Prostate gland (tissue), 2 donors: ENCODE measurements at regions not wholly inside any gene's neighbourhood (a gene's known extent, or its start where the extent isn't known, plus 50 kb on each side); places are given as distances from the start of the nearest gene placed in this dataset.

Experiments
- DNase-seq: peaks from one replicate; pipeline ENCODE4 v3.0.0-alpha.2; 2019; ENCODE audit warnings: low spot score
- H3K27ac ChIP-seq, 2 donors: fragments of 200-600 bp; sonication (generic); 2 replicates each; pipeline ENCODE4 v1.5.1; 2017 to 2019
- H3K27me3 ChIP-seq: fragments of 200-600 bp; sonication (generic); replicated peaks from 2 replicates; pipeline ENCODE4 v1.5.1; 2019; ENCODE audit not compliant: insufficient read depth
- H3K36me3 ChIP-seq, 2 donors: fragments of 200-600 bp; sonication (generic); 1 replicate in 1 of 2; 2 replicates in 1 of 2; pipeline versions ENCODE4 v1.5.1 to v1.8.1; 2017 to 2019
- H3K4me1 ChIP-seq: fragments of 200-600 bp; sonication (generic); replicated peaks from 2 replicates; pipeline ENCODE4 v1.5.1; 2019
- H3K4me3 ChIP-seq, 2 donors: fragments of 200-600 bp; sonication (generic); 2 replicates each; pipeline ENCODE4 v1.5.1; 2017 to 2019
- H3K9me3 ChIP-seq: fragments of 200-600 bp; sonication (generic); 2 replicates; pipeline ENCODE4 v1.5.1; 2017
- CTCF ChIP-seq, 4 experiments: fragments of 200-600 bp in 2 of 4; fragments of 450-650 bp in 2 of 4; sonication (generic) in 2 of 4; IDR thresholded peaks; 1 replicate in 3 of 4; 2 replicates in 1 of 4; pipeline ENCODE4 v1.5.1; 2016 to 2019; ENCODE audit warnings: antibody characterized with exemption in 4 of 4, mild to moderate bottlenecking in 2 of 4, moderate library complexity in 2 of 4
- POLR2A ChIP-seq: fragments of 450-650 bp; IDR thresholded peaks from one replicate; pipeline ENCODE4 v1.6.1; 2016; ENCODE audit warnings: antibody characterized with exemption, mild to moderate bottlenecking
- POLR2AphosphoS5 ChIP-seq: sonication (generic); formaldehyde crosslinking; IDR thresholded peaks from one replicate; pipeline ENCODE4 v1.6.1; 2017; ENCODE audit warnings: antibody characterized with exemption
- WGBS: methylation state at CpG from one replicate; pipeline ENCODE4 v1.1.5; 2018; 5-methylcytosine and 5-hydroxymethylcytosine counted together
- intact Hi-C: fragments of 100-400 bp; cut with DNase I; formaldehyde crosslinking; loops from one replicate; pipeline ENCODE4 v1.14.2; 2022

GRCh38 chr2:172358691-172359556, 68.5 kb upstream of the ITGA6 start:
- no peak overlapping the region for H3K4me3 ChIP-seq
- no peaks in the 10 kb centered on the region for H3K27me3 ChIP-seq
- WGBS = 30% methylated on average over 12 of the region's 12 CpGs
- H3K4me1 ChIP-seq = no peaks in the 10 kb centered on the region
- H3K9me3 ChIP-seq = no peaks in the 10 kb centered on the region
- no peak overlapping the region for H3K27ac ChIP-seq
- intact Hi-C loops = no loop called here
- no peaks in the 10 kb centered on the region for H3K36me3 ChIP-seq
- no peak for DNase-seq
- TF ChIP-seq POLR2AphosphoS5 (no peak), CTCF (IDR thresholded peaks at IDR 0.05) (no peak), POLR2A (no peak)

DNA sequence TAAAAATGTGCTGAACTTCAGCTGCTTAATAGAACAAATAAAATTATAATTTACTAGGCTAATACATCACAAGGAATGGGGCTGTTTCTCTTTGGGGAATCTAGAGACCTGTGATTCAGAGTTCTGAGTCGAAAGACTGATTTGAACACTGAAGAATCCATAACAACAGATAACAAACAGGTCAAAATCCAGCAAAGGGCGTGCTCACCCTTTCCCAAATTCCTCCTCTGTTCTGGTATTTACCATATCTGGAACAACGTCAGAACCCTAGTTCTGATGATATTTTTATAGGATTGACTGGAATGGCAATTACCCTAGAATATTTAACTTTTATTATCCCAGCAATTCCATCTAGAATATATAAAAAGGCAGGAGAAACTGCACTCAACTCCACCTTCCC, 66.0 kb upstream of the ITGA6 start:
- Histone ChIP-seq H3K4me1 (no peaks in the 10 kb centered on the region), H3K4me3 (no peak overlapping the region), H3K27ac (no peak overlapping the region), H3K27me3 (no peaks in the 10 kb centered on the region), H3K36me3 (no peaks in the 10 kb centered on the region), H3K9me3 (no peaks in the 10 kb centered on the region)
- WGBS = 67% methylated on average over 3 of the region's 3 CpGs
- TF ChIP-seq POLR2AphosphoS5 (no peak), POLR2A (no peak), CTCF (IDR thresholded peaks at IDR 0.05) (no peak)
- intact Hi-C loops = no loop called here
- DNase-seq = no peak

- no peaks in the 10 kb centered on the region for H3K4me1 ChIP-seq
- WGBS = 87% methylated on average over 6 of the region's 6 CpGs
- no peaks in the 10 kb centered on the region for H3K27me3 ChIP-seq
- no peaks in the 10 kb centered on the region for H3K9me3 ChIP-seq
- H3K27ac ChIP-seq = no peak overlapping the region
- H3K4me3 ChIP-seq = no peak overlapping the region
- no peaks in the 10 kb centered on the region for H3K36me3 ChIP-seq
- intact Hi-C loops = no loop called here
- TF ChIP-seq CTCF (IDR thresholded peaks at IDR 0.05) = no peak
- TF ChIP-seq POLR2A = no peak
- no peak for TF ChIP-seq POLR2AphosphoS5
- DNase-seq = no peak
Observed at GRCh38 chr2:172361840-172362239, 65.5 kb upstream of the ITGA6 start.

DNA sequence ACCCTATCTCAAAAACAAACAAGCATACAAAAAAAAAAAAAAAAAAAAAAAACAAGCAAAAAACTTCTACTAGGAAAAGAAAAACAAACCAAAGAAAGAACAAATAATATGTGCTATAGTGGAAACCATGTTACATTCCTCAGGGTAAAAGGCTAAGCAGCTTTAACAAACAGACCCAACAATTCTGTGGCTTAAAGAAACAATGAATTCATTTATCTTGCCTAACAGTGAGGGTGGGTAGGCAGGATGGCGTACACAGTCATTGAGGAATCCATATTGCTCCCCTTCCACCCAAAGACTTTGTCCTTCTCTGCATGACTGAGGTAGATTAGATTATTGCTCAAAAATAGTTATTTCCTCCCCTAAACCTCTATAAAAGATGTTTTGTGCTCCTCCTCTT, 63.1 kb upstream of the ITGA6 start:
- H3K36me3 ChIP-seq = no peaks in the 10 kb centered on the region
- no peaks in the 10 kb centered on the region for H3K4me1 ChIP-seq
- 96% methylated on average over 1 of the region's 1 CpG for WGBS
- no peak overlapping the region for H3K4me3 ChIP-seq
- TF ChIP-seq POLR2A (no peak), CTCF (IDR thresholded peaks at IDR 0.05) (no peak), POLR2AphosphoS5 (no peak)
- no peak for DNase-seq
- no peaks in the 10 kb centered on the region for H3K27me3 ChIP-seq
- intact Hi-C loops = no loop called here
- H3K27ac ChIP-seq = no peak overlapping the region
- H3K9me3 ChIP-seq = no peaks in the 10 kb centered on the region

DNA sequence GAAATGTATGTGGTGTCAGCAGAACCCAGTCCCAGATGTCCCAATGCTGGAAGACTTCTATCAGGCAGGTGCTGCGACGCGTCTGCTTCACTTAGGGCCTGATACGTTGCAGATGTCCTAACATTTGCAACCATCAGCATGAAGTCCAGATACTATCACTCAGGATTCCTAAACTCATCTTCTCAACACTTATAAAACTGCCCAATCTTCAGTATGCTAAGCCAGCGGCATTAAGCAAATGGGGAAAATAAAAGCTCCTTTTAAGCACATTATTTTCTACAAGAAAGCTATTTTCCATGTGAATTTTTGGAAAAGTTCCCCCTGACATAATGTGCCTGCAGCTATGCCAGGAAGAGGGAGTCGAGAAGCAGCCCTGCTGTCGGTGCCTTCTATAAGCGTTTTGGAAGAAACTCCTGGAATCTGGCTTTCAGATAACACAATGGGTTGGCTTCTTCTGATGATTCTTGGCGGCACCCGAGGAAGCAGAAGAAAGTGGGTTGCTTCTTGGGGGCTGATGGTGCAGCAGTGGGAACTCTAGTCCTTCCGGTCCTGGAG, 60.7 kb upstream of the ITGA6 start:
- Histone ChIP-seq H3K9me3 (no peaks in the 10 kb centered on the region), H3K4me3 (no peak overlapping the region), H3K27ac (no peak overlapping the region), H3K27me3 (no peaks in the 10 kb centered on the region), H3K36me3 (no peaks in the 10 kb centered on the region), H3K4me1 (no peaks in the 10 kb centered on the region)
- 56% methylated on average over 11 of the region's 11 CpGs for WGBS
- DNase-seq = no peak
- TF ChIP-seq POLR2AphosphoS5 = no peak
- intact Hi-C loops = no loop called here
